Activated CD4-positive, alpha-beta memory T cell treated with anti-CD3 and anti-CD28 coated beads for 36 hours (primary cell): ENCODE measurements at regions not wholly inside any gene's neighbourhood (a gene's known extent, or its start where the extent isn't known, plus 50 kb on each side); places are given as distances from the start of the nearest gene placed in this dataset.

ENCODE experiments used
- CTCF ChIA-PET: fragments of 350-600 bp; sonication (Branson Sonifier 250); formaldehyde crosslinking; loops from one replicate; lab custom pipeline; 2021; ENCODE audit warnings: antibody characterized with exemption, inconsistent platforms; lab: Charles Lee
- POLR2A ChIA-PET: fragments of 350-600 bp; sonication (Branson Sonifier 250); formaldehyde crosslinking; loops from one replicate; lab custom pipeline; 2021; ENCODE audit warnings: antibody characterized with exemption; lab: Charles Lee
- DNase-seq: peaks from one replicate; pipeline ENCODE4 v3.0.0-alpha.2; 2020
- H3K27ac Mint-ChIP-seq: one replicate; pipeline ENCODE4 v1.8.0; 2021; ENCODE audit warnings: mixed read lengths
- H3K27me3 Mint-ChIP-seq: one replicate; pipeline ENCODE4 v1.8.0; 2021; ENCODE audit warnings: mixed read lengths
- H3K36me3 Mint-ChIP-seq: one replicate; pipeline ENCODE4 v1.8.0; 2021; ENCODE audit warnings: mixed read lengths
- H3K4me1 Mint-ChIP-seq: one replicate; pipeline ENCODE4 v1.8.0; 2021; ENCODE audit warnings: low read depth, mixed read lengths
- H3K4me3 Mint-ChIP-seq: one replicate; pipeline ENCODE4 v1.8.0; 2021; ENCODE audit warnings: mild to moderate bottlenecking, mixed read lengths
- H3K9me3 Mint-ChIP-seq: one replicate; pipeline ENCODE4 v1.8.0; 2021; ENCODE audit warnings: mixed read lengths
- intact Hi-C: fragments of 100-400 bp; cut with micrococcal nuclease; formaldehyde crosslinking; loops from one replicate; pipeline ENCODE4 v1.15.1; 2023

- Mint-ChIP-seq H3K27ac (no peak overlapping the region), H3K27me3 (peaks cover 10% of the 10 kb centered on the region), H3K36me3 (no peaks in the 10 kb centered on the region), H3K4me1 (peaks cover 5% of the 10 kb centered on the region), H3K9me3 (no peaks in the 10 kb centered on the region), H3K4me3 (no peak overlapping the region)
- intact Hi-C loops: no loop called here
- CTCF ChIA-PET: interaction anchor here (12.0 kb wide), 1 partner anchor 221 kb away, joined by 430 read pairs; no protein-coding TSS in a partner anchor
- no peak for DNase-seq
- POLR2A ChIA-PET: no interaction called here
These were observed 182.6 kb upstream of the PKDCC start for GRCh38 chr2:41865263-41865662.

DNA sequence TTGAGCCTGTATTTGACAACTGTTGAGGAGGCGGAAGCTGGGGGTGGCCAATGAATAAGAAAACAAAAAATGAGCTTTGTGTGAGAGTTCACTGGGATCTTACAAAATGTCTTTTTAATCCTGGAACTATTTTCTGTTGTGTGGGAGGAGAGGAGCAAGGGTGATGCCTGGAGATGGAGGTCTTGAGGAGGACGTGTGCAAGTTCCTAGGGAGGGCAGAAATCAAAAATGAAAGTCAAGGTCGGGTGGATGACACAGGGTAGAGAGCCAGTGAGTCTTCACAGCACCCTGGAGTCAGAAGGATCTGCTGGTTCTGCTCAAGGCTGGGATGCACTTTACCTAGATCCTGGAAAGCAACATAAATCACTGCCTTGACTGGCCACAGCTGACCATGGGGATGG lies 180.3 kb upstream of the PKDCC start:
- Mint-ChIP-seq H3K27me3 (peaks cover 12% of the 10 kb centered on the region), H3K36me3 (no peaks in the 10 kb centered on the region), H3K4me1 (peaks cover 5% of the 10 kb centered on the region), H3K9me3 (no peaks in the 10 kb centered on the region), H3K4me3 (peak overlapping the region; percentile 10), H3K27ac (no peak overlapping the region)
- DNase-seq: no peak
- intact Hi-C loops: no loop called here
- ChIA-PET POLR2A (no interaction called here), CTCF (interaction anchor here (0.8 to 12.0 kb wide), 7 partner anchors 8 to 219 kb away, joined by 3 to 430 read pairs (median 4); partner anchors contain the start of gene PKDCC)

GRCh38 chr2:41869542-41870264 lies 178.1 kb upstream of the PKDCC start:
- Mint-ChIP-seq H3K27ac (no peak overlapping the region), H3K36me3 (no peaks in the 10 kb centered on the region), H3K4me3 (no peak overlapping the region), H3K4me1 (peaks cover 5% of the 10 kb centered on the region), H3K27me3 (peaks cover 6% of the 10 kb centered on the region), H3K9me3 (no peaks in the 10 kb centered on the region)
- DNase-seq: peak; percentile 81
- ChIA-PET CTCF (interaction anchor here (0.7 to 12.0 kb wide), 33 partner anchors 9 to 477 kb away, joined by 3 to 430 read pairs (median 5); no protein-coding TSS in a partner anchor), POLR2A (interaction anchor here (0.9 to 1.2 kb wide), 2 partner anchors 216 to 218 kb away, joined by 3 to 5 read pairs; no protein-coding TSS in a partner anchor)
- intact Hi-C loops: loop anchor here (1.0 to 10.0 kb wide), 3 partner anchors 28 to 375 kb away; no protein-coding TSS in a partner anchor

GRCh38 chr2:41870265-41870585 lies 177.6 kb upstream of the PKDCC start:
- intact Hi-C loops: loop anchor here (10.0 kb wide), 1 partner anchor 375 kb away; no protein-coding TSS in a partner anchor
- DNase-seq: no peak
- peaks cover 5% of the 10 kb centered on the region for H3K4me1 Mint-ChIP-seq
- ChIA-PET POLR2A (interaction anchor here (1.2 kb wide), 1 partner anchor 217 kb away, joined by 5 read pairs; no protein-coding TSS in a partner anchor), CTCF (interaction anchor here (1.1 to 12.0 kb wide), 27 partner anchors 9 to 476 kb away, joined by 3 to 430 read pairs (median 6); no protein-coding TSS in a partner anchor)
- H3K4me3 Mint-ChIP-seq: no peak overlapping the region
- H3K9me3 Mint-ChIP-seq: no peaks in the 10 kb centered on the region
- no peak overlapping the region for H3K27ac Mint-ChIP-seq
- peaks cover 6% of the 10 kb centered on the region for H3K27me3 Mint-ChIP-seq
- H3K36me3 Mint-ChIP-seq: no peaks in the 10 kb centered on the region

DNA sequence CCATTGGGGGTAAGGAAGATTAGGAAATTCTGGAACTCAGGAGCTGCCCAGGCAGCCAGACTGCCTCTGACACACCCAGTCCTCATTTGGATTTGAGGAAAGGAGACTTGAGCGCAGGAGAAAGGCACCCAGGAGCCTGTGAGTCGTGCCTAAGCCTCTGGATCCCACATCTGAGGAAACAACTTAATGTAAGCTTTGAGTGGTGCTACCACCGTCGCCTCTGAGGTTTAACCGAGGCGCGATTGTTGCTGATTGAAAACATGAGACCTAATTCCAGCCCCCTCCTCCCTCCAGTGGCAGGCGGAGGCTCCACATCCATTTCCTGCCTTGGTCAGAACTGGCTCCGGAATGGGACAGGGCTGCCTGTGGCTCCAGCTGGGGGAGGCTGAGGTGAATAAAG lies 176.7 kb upstream of the PKDCC start:
- H3K4me3 Mint-ChIP-seq: no peak overlapping the region
- intact Hi-C loops: loop anchor here (10.0 kb wide), 1 partner anchor 374 kb away; no protein-coding TSS in a partner anchor
- CTCF ChIA-PET: interaction anchor here (0.9 to 12.0 kb wide), 11 partner anchors 8 to 458 kb away, joined by 3 to 430 read pairs (median 8); no protein-coding TSS in a partner anchor
- POLR2A ChIA-PET: interaction anchor here (0.6 to 0.7 kb wide), 2 partner anchors 181 to 216 kb away, joined by 3 read pairs; no protein-coding TSS in a partner anchor
- DNase-seq: no peak
- H3K9me3 Mint-ChIP-seq: no peaks in the 10 kb centered on the region
- H3K4me1 Mint-ChIP-seq: peaks cover 5% of the 10 kb centered on the region
- H3K27ac Mint-ChIP-seq: no peak overlapping the region
- peaks cover 6% of the 10 kb centered on the region for H3K27me3 Mint-ChIP-seq
- no peaks in the 10 kb centered on the region for H3K36me3 Mint-ChIP-seq

- POLR2A ChIA-PET: interaction anchor here (0.6 kb wide), 1 partner anchor 8 kb away, joined by 3 read pairs; no protein-coding TSS in a partner anchor
- no peak overlapping the region for H3K27ac Mint-ChIP-seq
- H3K4me3 Mint-ChIP-seq: no peak overlapping the region
- intact Hi-C loops: loop anchor here (1.0 to 10.0 kb wide), 2 partner anchors 137 to 372 kb away; no protein-coding TSS in a partner anchor
- H3K27me3 Mint-ChIP-seq: peaks cover 6% of the 10 kb centered on the region
- peaks cover under 1% of the 10 kb centered on the region for H3K4me1 Mint-ChIP-seq
- CTCF ChIA-PET: interaction anchor here (1.2 to 12.0 kb wide), 4 partner anchors 9 to 214 kb away, joined by 3 to 430 read pairs (median 18); no protein-coding TSS in a partner anchor
- no peak for DNase-seq
- H3K36me3 Mint-ChIP-seq: no peaks in the 10 kb centered on the region
- no peaks in the 10 kb centered on the region for H3K9me3 Mint-ChIP-seq
These were observed 175.2 kb upstream of the PKDCC start for GRCh38 chr2:41872646-41873045.

DNA sequence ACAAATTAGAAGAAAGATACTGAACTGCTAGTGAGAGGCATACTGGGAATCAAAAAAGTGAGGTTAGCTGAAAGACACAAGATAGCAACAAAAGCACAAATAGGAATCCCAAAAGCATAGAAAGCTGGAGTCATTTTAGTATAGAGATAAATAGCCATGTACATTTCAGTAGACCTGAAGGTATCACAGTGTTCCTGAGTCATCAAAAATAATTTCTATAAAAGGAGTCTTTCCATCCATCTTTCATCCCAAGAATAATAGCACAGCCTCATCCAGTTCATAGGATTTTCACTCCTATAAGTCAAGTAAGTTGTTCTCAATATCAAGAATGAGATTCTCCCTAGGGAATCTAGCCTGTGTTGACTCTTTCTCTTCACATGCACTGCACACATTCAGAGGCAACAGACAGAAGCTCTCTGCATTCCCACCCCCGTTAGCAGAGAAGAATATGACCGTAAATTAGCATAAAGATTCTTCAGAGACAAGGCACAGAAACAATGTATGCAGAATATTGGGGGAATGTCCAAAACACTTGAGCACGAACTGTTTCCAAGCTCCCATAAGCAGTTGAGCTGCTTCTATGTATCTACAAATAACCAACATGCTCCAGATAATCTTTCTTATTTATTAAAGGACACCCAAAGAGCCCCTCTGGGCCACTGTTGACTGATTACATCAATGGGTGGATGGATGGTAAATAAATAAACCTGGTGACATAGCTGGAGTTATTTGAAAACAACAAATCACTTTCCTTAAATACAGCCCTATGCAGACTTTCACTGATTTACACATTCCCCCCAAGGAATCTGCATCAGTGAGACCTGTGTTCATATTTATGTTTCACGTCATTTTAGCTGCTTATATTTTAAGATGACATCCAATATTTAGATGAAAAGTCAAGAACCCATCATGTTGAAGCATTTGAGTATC lies 174.5 kb upstream of the PKDCC start:
- intact Hi-C loops: loop anchor here (10.0 kb wide), 1 partner anchor 371 kb away; no protein-coding TSS in a partner anchor
- H3K36me3 Mint-ChIP-seq: no peaks in the 10 kb centered on the region
- H3K27ac Mint-ChIP-seq: no peak overlapping the region
- no peak overlapping the region for H3K4me3 Mint-ChIP-seq
- ChIA-PET POLR2A (no interaction called here), CTCF (interaction anchor here (0.9 to 12.0 kb wide), 4 partner anchors 9 to 213 kb away, joined by 3 to 430 read pairs (median 15); no protein-coding TSS in a partner anchor)
- H3K9me3 Mint-ChIP-seq: no peaks in the 10 kb centered on the region
- no peak for DNase-seq
- no peaks in the 10 kb centered on the region for H3K4me1 Mint-ChIP-seq
- H3K27me3 Mint-ChIP-seq: peaks cover 6% of the 10 kb centered on the region

GRCh38 chr2:41877114-41877678 lies 170.6 kb upstream of the PKDCC start:
- POLR2A ChIA-PET: no interaction called here
- CTCF ChIA-PET: interaction anchor here (3.3 kb wide), 1 partner anchor 7 kb away, joined by 28 read pairs; no protein-coding TSS in a partner anchor
- no peaks in the 10 kb centered on the region for H3K36me3 Mint-ChIP-seq
- no peaks in the 10 kb centered on the region for H3K4me1 Mint-ChIP-seq
- no peak overlapping the region for H3K4me3 Mint-ChIP-seq
- no peaks in the 10 kb centered on the region for H3K9me3 Mint-ChIP-seq
- intact Hi-C loops: loop anchor here (10.0 kb wide), 1 partner anchor 368 kb away; no protein-coding TSS in a partner anchor
- H3K27me3 Mint-ChIP-seq: peaks cover 3% of the 10 kb centered on the region
- no peak for DNase-seq
- H3K27ac Mint-ChIP-seq: no peak overlapping the region

- H3K36me3 Mint-ChIP-seq: no peaks in the 10 kb centered on the region
- intact Hi-C loops: loop anchor here (10.0 kb wide), 1 partner anchor 367 kb away; no protein-coding TSS in a partner anchor
- no peak overlapping the region for H3K4me3 Mint-ChIP-seq
- ChIA-PET CTCF (interaction anchor here (0.6 to 3.3 kb wide), 2 partner anchors 8 to 209 kb away, joined by 3 to 28 read pairs; no protein-coding TSS in a partner anchor), POLR2A (no interaction called here)
- H3K27me3 Mint-ChIP-seq: peaks cover 3% of the 10 kb centered on the region
- H3K9me3 Mint-ChIP-seq: no peaks in the 10 kb centered on the region
- no peak overlapping the region for H3K27ac Mint-ChIP-seq
- no peak for DNase-seq
- no peaks in the 10 kb centered on the region for H3K4me1 Mint-ChIP-seq
These were observed 169.8 kb upstream of the PKDCC start for GRCh38 chr2:41878056-41878455.

- ChIA-PET CTCF (interaction anchor here (0.7 to 3.3 kb wide), 2 partner anchors 9 to 190 kb away, joined by 3 to 28 read pairs; no protein-coding TSS in a partner anchor), POLR2A (interaction anchor here (0.7 kb wide), 1 partner anchor 782 kb away, joined by 3 read pairs; no protein-coding TSS in a partner anchor)
- no peaks in the 10 kb centered on the region for H3K4me1 Mint-ChIP-seq
- intact Hi-C loops: loop anchor here (10.0 kb wide), 1 partner anchor 366 kb away; no protein-coding TSS in a partner anchor
- no peak overlapping the region for H3K4me3 Mint-ChIP-seq
- peaks cover 3% of the 10 kb centered on the region for H3K27me3 Mint-ChIP-seq
- H3K27ac Mint-ChIP-seq: no peak overlapping the region
- no peaks in the 10 kb centered on the region for H3K36me3 Mint-ChIP-seq
- DNase-seq: no peak
- H3K9me3 Mint-ChIP-seq: no peaks in the 10 kb centered on the region
These were observed 169.0 kb upstream of the PKDCC start for GRCh38 chr2:41878716-41879234.
